Renal cortex interstitium (tissue), 11 donors: ENCODE measurements at regions not wholly inside any gene's neighbourhood (a gene's known extent, or its start where the extent isn't known, plus 50 kb on each side); places are given as distances from the start of the nearest gene placed in this dataset.
"Not testable (repeated sequence)": the region's sequence is repeated elsewhere in the genome, so short reads cannot be mapped to it uniquely, and the experiment has no call there.

Experiments
- DNase-seq, 11 donors: peaks; one replicate each; pipeline ENCODE4 v3.0.0-alpha.2; 2013; ENCODE audit warnings: low read depth in 9 of 11, low spot score in 4 of 11; ENCODE audit errors: extremely low read depth in 1 of 11

- no peak for DNase-seq
Measured at GRCh38 chr14:30058401-30058800, 130.8 kb upstream of the PRKD1 start.

GRCh38 chr14:30063746-30064145, 136.1 kb upstream of the PRKD1 start:
- DNase-seq: no peak

DNA sequence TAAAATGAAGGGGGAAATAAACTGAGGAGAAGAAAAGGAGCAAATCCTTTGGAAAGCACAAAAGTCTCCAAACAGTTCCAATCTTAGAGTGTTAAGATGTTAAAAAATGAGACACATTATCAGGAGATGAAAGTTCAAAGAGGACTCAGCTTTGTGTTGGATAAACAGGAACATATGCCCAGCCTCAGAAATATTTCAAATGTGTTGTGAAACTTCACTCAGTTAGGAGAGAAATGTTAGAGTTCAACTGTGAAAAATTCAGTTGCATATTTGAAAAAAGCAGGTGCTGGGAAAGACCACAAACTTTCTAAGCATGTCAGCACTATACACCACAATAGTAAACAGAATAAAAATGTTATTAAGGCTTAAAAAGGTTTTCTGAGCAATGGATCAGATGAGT, 136.8 kb upstream of the PRKD1 start:
- DNase-seq: no peak

DNA sequence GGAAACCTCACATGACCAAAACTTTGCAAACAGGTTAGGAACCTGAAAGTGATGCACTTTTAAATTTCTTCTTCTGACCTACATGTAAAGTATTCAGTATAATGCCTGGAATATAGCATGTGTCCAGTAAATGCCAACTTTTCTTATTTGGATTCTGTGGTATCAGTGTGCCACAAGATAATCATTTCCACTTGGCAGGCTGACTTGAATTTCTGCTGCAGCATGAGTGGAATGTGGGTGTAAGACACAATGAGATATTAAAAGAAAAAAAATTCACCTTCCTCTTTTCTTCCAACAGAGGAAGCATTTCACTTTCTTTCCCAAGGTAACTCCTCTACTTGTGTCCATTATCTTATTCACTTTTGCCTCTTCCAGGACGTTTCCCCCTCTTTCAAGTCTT, 141.9 kb upstream of the PRKD1 start:
- DNase-seq: no peak

- not testable (repeated sequence) for DNase-seq
Measured at GRCh38 chr14:30072454-30072853, 144.8 kb upstream of the PRKD1 start.

DNA sequence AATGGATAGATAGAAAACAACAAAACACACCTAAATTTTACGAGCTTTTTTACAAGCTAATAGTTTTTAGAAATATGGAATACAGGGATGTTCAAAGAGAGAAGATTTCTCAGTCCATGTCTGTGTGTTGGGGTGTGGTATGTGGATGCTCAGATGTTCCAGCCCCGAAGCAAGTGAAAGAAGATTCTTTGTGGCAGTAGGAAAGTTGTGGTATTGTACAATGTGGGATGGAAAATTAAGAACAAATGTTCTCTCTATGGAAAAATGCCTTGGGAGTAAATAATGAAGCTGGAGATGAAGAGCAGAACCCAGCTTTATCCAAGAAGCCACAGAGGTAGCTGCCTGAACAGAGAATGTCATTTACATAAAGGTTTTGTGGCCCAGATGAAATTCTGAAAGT, 150.3 kb upstream of the PRKD1 start:
- no peak for DNase-seq

- no peak for DNase-seq
Measured at GRCh38 chr14:30078811-30079402, 151.3 kb upstream of the PRKD1 start.

DNA sequence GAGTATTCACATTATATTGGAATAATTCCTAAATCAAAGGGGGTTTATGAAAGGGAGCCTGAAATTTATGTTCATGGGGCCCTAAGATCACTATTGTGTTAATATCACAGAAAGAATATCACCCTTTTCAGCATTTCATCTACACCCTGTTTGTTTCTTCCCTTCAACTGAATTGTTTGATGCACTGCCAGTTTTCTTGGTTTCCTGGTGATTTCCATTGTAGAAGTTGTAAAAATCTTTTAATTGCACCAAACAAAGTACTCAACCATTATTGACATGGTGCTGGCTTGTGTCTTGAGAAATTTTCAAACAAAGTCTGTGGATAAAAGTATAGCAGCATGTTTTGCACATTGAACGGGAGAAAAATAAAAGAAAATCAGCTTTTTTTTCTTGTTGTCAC, 154.8 kb upstream of the PRKD1 start:
- DNase-seq: no peak

DNA sequence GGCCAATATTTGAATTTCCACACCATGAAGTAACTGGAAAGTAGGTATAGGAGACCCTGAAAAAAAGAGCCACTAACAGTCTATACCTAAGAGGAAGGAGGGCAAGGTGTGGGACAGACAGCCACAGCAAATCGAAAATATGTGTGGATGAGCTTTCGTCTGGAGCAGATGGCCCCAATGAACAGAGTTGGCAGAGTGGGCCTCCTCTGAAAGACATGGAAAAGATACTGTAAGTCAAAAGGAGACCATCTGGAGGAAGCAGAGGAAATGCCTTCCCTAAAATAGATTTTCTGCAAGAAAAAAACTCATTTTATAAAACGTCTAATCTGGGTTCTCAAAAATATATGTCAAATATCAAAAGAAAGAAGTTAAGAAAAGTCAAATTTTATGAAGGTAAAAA, 157.2 kb upstream of the PRKD1 start:
- no peak for DNase-seq

GRCh38 chr14:30085943-30086342, 158.3 kb upstream of the PRKD1 start:
- DNase-seq: no peak

DNA sequence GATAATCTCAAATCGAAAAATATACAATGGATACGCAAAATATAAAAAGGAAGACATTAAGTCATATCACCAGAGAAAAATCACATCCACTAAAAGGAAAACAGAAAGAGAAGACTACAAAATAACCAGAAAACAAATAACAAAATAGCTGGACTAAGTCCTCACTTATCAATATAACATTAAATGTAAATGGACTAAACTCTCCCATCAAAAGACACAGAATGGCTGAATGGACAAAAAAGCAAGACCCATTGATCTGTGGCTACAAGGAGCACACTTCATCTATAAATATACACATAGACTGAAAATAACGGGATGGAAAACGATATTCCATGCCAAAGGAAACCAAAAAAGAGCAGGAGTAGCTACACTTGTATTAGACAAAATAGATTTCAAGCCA, 161.0 kb upstream of the PRKD1 start:
- DNase-seq: no peak

DNA sequence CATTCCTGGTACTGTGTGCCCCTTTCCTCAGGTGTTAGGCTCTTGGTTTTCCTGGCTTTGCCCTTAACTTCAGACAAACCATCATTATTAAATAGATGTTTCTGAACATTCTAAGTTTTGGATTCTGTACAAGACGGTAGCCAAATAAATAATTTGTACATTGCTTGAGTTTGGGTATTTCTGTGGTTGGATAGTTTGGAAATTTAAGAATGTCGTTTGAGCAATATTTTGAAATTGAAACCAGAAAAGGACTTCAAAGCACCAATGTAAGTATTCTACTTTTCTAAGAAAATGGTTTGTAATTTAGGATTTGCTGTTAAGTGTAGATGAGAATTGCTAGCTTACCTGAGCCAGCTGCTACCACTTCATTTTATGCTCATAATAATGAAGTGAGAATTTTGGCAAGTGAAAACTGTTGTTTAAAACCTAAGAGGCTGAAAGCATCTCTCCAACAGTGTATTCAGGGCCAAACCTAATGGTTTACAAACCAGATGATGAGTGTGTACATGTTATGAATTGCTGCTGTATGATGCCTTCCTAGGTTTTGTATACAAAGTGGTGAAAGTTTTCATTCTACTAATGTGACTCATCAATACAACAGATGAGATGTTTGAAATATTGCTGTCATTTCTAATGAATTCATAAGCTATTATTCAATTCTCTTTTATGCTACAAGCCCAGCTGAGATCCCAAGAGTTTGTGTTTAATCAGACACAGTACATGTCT, 181.5 kb upstream of the PRKD1 start:
- no peak for DNase-seq

DNA sequence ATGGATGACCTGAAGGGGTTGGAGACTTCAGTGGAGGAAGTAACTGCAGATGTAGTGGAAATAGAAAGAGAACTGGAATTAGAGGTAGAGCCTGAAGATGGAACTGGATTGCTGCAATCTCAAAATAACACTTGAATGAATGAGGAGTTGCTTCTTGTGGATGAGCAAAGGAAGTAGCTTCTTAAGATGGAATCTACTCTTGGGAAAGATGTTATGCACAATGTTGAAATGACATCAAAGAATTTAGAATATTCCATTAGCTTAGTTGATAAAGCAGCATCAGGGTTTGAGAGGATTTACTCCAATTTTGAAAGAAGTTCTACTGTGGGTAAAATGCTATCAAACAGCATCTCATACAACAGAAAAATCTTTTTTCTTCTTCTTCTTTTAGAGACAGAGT, 186.4 kb upstream of the PRKD1 start:
- DNase-seq: no peak

DNA sequence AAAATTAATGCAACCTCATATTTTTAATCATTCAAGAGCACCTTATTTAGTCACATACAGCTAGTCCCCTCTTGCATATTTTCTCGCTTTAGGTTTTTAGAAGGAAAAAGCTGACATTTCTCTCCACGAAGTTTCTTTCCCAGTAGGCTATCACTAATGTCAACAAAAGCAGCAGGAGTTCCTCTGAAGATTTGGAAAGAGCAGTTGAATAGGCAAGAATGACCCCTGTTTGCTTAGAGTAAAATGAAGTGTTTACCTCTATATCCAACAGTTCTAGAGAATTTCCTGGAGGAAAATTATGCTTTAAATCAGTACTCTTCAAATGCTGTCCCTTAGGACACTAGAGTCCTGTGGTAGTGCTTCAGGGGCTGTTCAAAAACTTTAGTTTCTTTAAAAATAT, 188.1 kb upstream of the PRKD1 start:
- DNase-seq: no peak

GRCh38 chr14:30118992-30119640, 191.5 kb upstream of the PRKD1 start:
- no peak for DNase-seq

DNA sequence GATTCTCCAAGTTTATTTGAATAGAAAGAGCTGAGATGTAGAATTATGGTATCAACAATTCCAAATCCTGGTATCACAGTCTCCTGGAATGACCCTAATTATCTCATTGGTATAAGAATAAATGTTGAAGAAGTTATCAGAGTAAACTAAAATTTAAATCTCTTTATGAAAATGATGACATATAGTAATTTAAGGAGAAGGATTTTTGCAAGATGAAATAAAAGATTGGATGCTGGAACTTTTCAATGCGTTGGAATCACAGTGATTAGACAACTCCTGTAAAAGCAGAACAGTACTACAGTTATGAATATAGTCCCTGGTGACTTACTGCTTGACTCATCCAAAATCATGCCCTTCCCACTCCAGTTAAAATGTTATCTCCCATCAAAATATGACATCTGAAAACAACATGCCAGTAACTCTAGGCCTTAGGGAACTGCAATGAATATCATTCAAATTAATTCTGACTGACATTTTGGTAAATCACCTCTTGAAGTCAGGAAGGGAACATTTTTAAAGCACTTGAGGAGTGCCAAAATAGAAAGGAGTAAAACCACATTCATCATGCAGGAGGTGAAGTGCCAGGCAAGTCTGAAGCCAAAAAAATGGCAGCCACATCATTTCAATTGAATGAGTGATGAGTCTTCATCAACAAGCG, 197.8 kb upstream of the PRKD1 start:
- no peak for DNase-seq

GRCh38 chr14:30129807-30130206, 202.2 kb upstream of the PRKD1 start:
- no peak for DNase-seq

DNA sequence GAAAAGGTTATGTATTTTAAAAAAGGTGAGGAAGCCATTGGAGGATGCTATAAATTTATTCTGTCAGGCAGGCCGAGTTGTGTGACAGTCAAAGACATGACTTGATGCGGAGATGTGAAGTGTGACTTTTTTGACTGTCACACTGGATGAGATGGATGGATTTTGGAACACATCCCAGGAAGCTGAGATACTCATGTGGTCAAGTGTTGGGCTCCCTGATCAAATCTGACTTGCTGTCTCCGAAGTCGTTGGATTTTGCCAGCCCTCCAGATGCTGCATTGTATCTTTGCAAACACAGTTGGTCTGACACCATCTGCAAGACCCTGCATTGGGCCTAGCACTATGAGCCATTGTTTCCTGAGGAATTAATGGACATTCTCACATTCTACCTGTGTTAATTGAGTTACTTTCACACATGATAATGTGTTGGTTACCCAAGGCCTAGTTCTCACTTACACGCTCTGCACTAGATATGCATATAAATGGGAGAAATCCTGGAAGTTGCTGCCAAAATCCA, 204.0 kb upstream of the PRKD1 start:
- DNase-seq: no peak

DNA sequence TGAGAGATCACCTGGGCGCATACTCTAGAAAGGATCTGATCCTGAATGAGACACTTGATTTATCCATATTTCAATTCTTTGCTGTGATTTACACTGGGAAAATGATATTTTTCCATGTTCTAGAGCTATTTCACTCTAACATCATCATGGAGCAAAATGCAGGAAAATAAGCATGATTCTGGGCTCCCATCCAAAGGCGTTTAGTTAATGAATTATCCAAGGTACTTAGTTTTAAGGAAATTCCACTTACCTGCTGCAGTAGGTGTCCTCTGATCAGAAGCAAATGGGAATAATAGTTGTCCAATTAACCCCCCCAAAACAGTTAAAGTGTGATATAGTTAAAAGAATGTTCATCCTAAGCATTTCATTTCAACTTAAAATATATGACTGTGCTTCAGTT, 204.5 kb upstream of the PRKD1 start:
- peak in 2 of 11 donors; percentile 0 to 2 for DNase-seq

- DNase-seq: no peak
Measured at GRCh38 chr14:30134936-30135335, 207.3 kb upstream of the PRKD1 start.
